Activated CD8-positive, alpha-beta T cell treated with anti-CD3 and anti-CD28 coated beads, Interleukin-2, amount 10 ng/mL, durations not matched to agents 7 days and 5 days (primary cell): ENCODE measurements at regions not wholly inside any gene's neighbourhood (a gene's known extent, or its start where the extent isn't known, plus 50 kb on each side); places are given as distances from the start of the nearest gene placed in this dataset.

Experiments used
- ATAC-seq: fragments of 150-1000 bp; cut with Tn5 transposase; one replicate; pipeline ENCODE4 v1.10.0; 2021; ENCODE audit warnings: moderate library complexity
- CTCF ChIA-PET: fragments of 350-600 bp; sonication (Branson Sonifier 250); formaldehyde crosslinking; loops from one replicate; lab custom pipeline; 2021; ENCODE audit warnings: antibody characterized with exemption; lab: Charles Lee
- POLR2A ChIA-PET: fragments of 350-600 bp; sonication (Branson Sonifier 250); formaldehyde crosslinking; loops from one replicate; lab custom pipeline; 2021; ENCODE audit warnings: antibody characterized with exemption; lab: Charles Lee
- DNase-seq: peaks from one replicate; pipeline ENCODE4 v3.0.0-alpha.2; 2020
- H3K27ac Mint-ChIP-seq: one replicate; pipeline ENCODE4 v1.8.0; 2021; ENCODE audit warnings: mild to moderate bottlenecking, mixed read lengths
- H3K27me3 Mint-ChIP-seq: one replicate; pipeline ENCODE4 v1.8.0; 2021; ENCODE audit warnings: low read depth, mixed read lengths
- H3K36me3 Mint-ChIP-seq: one replicate; pipeline ENCODE4 v1.8.0; 2021; ENCODE audit warnings: low read depth, mixed read lengths
- H3K4me1 Mint-ChIP-seq: one replicate; pipeline ENCODE4 v1.8.0; 2021; ENCODE audit warnings: low read depth, mixed read lengths
- H3K4me3 Mint-ChIP-seq: one replicate; pipeline ENCODE4 v1.8.0; 2021; ENCODE audit warnings: mild to moderate bottlenecking, mixed read lengths
- H3K9me3 Mint-ChIP-seq: one replicate; pipeline ENCODE4 v1.8.0; 2022; ENCODE audit warnings: mixed read lengths; ENCODE audit not compliant: insufficient read depth

DNA sequence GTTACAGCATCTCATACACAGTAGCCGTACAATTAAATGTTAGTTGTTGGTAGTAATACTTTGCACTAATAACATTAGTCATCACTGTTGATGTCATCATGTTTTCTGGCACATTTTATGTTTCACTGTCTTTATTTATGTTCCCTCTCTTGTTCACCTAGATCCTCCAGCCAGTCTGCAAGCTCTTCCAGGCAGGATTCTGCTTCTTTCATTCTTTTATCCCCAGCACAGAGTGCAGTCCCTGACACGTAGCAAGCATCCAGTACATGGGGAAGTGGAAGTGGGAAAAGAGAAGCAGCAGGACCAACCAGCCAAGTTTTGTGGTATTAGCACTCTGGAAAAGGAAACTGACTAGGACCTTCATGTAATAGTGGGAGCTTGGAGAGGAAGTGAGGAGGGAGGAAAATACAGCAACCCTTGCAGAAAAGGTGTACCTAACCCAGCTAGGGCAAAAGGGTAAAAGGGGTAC, 89.7 kb upstream of the SLC44A1 start:
- H3K27ac Mint-ChIP-seq = no peak overlapping the region
- no peaks in the 10 kb centered on the region for H3K9me3 Mint-ChIP-seq
- ChIA-PET POLR2A (no interaction called here), CTCF (interaction anchor here (2.2 kb wide), 1 partner anchor 292 kb away, joined by 11 read pairs; no protein-coding TSS in a partner anchor)
- peaks cover 2% of the 10 kb centered on the region for H3K27me3 Mint-ChIP-seq
- DNase-seq = no peak
- no peak overlapping the region for H3K4me3 Mint-ChIP-seq
- no peak for ATAC-seq
- H3K36me3 Mint-ChIP-seq = no peaks in the 10 kb centered on the region
- peaks cover 4% of the 10 kb centered on the region for H3K4me1 Mint-ChIP-seq

DNA sequence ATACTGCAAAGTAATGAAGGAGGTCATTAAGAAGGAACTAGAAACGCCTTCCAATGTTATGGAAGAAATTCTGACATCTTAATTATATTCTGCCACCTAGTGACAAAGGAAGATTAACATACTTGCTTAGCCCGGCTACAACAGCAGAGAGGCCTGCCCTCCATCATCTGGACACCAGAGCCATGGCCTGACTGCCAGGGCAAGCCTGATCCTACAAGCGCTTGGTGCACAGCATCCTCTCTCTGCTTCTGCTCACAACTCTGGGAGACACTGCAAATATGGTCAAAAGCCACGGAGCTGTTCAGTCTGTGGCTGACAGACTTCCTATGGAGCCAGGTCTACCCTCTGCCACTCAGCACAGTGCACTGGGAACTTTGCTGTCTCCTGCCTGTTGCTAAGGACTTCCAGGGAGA, 87.3 kb upstream of the SLC44A1 start:
- CTCF ChIA-PET = interaction anchor here (0.7 to 4.9 kb wide), 2 partner anchors 227 to 294 kb away, joined by 3 to 20 read pairs; no protein-coding TSS in a partner anchor
- DNase-seq (peak; percentile 33), ATAC-seq (peak; percentile 71)
- Mint-ChIP-seq H3K36me3 (no peaks in the 10 kb centered on the region), H3K27me3 (peaks cover 6% of the 10 kb centered on the region), H3K4me3 (no peak overlapping the region), H3K4me1 (peaks cover 4% of the 10 kb centered on the region), H3K27ac (no peak overlapping the region), H3K9me3 (no peaks in the 10 kb centered on the region)
- POLR2A ChIA-PET = no interaction called here

DNA sequence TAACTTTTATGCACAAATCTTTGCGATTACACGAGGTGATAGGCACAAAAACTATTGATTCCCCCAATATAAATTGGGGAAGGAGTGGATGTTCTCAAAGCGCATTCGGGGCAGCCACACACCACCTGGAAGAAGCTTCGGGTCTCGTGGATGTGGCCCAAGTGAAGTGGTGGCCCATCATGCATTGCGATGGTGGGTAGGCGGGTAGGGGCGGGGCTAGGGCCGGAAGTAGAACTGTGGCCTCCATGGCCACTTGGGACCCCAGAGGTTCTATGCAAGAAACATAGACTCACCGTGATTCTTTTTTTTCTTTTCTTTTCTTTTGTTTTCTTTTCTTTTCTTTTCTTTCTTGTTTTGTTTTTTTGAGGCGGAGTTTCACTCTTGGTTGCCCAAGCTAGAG, 86.4 kb upstream of the SLC44A1 start:
- no peak for DNase-seq
- no peak for ATAC-seq
- CTCF ChIA-PET = interaction anchor here (0.6 to 4.9 kb wide), 3 partner anchors 20 to 295 kb away, joined by 3 to 20 read pairs (median 3); no protein-coding TSS in a partner anchor
- POLR2A ChIA-PET = no interaction called here
- Mint-ChIP-seq H3K27ac (no peak overlapping the region), H3K9me3 (no peaks in the 10 kb centered on the region), H3K36me3 (no peaks in the 10 kb centered on the region), H3K27me3 (peaks cover 6% of the 10 kb centered on the region), H3K4me1 (peaks cover 4% of the 10 kb centered on the region), H3K4me3 (no peak overlapping the region)

DNA sequence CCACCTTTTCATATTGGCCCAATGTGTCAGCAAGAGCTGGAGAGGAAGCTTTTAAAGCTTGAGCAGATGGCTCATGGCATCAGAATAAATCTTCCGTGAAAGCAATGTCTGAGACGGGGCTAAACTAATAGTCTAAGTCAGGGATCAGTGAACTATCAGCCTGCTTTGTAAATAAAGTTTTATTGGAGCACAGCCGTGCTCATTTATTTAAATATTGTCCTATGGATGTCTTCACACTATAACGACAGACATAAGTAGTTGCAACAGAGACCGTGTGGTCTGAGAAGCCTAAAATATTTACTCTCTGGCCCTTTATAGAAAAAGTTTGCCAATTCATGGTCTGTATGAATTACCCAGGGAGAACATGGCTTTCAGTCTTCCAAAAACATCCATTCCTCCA, 85.6 kb upstream of the SLC44A1 start:
- DNase-seq (no peak), ATAC-seq (no peak)
- Mint-ChIP-seq H3K27ac (no peak overlapping the region), H3K4me1 (peaks cover 4% of the 10 kb centered on the region), H3K27me3 (peaks cover 6% of the 10 kb centered on the region), H3K9me3 (no peaks in the 10 kb centered on the region), H3K4me3 (no peak overlapping the region), H3K36me3 (no peaks in the 10 kb centered on the region)
- ChIA-PET CTCF (interaction anchor here (1.0 to 4.9 kb wide), 5 partner anchors 10 to 296 kb away, joined by 3 to 20 read pairs (median 6); no protein-coding TSS in a partner anchor), POLR2A (no interaction called here)

DNA sequence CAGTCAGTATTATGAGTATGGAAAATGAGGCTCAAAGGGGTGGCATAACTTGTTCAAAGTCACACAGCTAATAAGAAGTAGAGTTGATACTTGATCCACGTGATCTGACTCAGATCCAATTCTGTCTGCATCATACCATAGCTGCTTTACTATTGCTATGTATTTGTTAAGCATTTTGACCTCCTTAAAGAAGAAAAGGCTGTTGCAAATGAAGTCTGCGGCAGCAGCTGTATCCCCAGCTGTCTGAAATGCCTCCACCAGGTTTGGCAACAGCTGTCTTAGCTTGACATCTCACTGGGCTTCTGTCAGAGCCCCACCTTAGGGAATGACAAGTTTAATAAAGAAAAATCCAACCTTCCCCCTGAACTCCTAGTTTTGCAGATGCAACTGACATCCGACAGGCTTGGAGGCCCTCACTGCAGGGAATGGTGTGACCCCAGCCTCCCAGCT, 75.6 kb upstream of the SLC44A1 start:
- POLR2A ChIA-PET = no interaction called here
- CTCF ChIA-PET = interaction anchor here (1.1 to 1.4 kb wide), 2 partner anchors 10 to 192 kb away, joined by 3 to 4 read pairs; no protein-coding TSS in a partner anchor
- Mint-ChIP-seq H3K36me3 (no peaks in the 10 kb centered on the region), H3K27ac (no peak overlapping the region), H3K4me1 (no peaks in the 10 kb centered on the region), H3K4me3 (no peak overlapping the region), H3K27me3 (no peaks in the 10 kb centered on the region), H3K9me3 (no peaks in the 10 kb centered on the region)
- no peak for DNase-seq
- ATAC-seq = no peak

DNA sequence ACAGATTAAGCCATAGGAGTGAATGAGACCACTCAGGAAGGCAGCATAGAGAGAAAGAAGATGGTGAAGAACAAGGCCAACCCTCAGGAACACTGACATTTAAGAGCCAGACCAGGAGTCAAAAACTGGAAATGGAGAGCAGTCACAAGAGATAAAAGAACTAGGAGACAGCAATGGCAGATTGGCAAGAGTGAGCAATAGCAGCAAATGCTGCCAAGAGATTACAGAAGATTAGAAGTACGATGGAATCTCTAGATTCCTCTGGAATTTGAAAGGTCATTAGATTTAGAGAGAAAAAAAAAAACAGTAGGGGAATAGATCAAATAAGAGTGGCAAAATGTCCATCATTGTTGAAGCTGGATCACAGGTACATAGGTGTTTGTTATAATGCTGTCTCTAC, 73.4 kb upstream of the SLC44A1 start:
- CTCF ChIA-PET = no interaction called here

DNA sequence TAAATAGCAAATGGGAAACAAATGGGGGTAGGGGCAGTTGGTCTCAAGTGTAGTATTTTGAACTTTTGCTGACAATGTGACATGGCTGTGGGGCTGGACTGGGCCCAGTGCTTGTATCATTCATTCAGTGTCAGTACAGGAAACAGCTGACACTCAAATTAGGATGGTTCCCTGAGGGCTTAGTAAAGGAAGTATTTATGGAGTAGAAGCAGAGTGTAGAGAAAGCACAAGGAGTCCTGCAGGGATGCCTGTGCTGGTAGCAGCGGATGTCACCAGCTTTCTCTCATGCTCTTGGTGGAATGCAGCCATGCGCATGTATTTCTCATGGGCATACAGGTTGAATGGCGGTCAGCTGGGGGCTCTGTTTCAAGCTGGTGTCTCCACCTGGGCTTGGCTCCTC, 72.9 kb upstream of the SLC44A1 start:
- no peak overlapping the region for H3K27ac Mint-ChIP-seq
- no peaks in the 10 kb centered on the region for H3K4me1 Mint-ChIP-seq
- no peaks in the 10 kb centered on the region for H3K27me3 Mint-ChIP-seq
- H3K4me3 Mint-ChIP-seq = no peak overlapping the region
- POLR2A ChIA-PET = no interaction called here
- CTCF ChIA-PET = no interaction called here
- ATAC-seq (no peak), DNase-seq (no peak)
- no peaks in the 10 kb centered on the region for H3K9me3 Mint-ChIP-seq
- no peaks in the 10 kb centered on the region for H3K36me3 Mint-ChIP-seq

More for the DNA sequence above, 73.4 kb upstream of the SLC44A1 start:
- Mint-ChIP-seq H3K36me3 (no peaks in the 10 kb centered on the region), H3K9me3 (no peaks in the 10 kb centered on the region), H3K27ac (no peak overlapping the region), H3K27me3 (no peaks in the 10 kb centered on the region), H3K4me3 (no peak overlapping the region), H3K4me1 (no peaks in the 10 kb centered on the region)
- DNase-seq (no peak), ATAC-seq (no peak)
- POLR2A ChIA-PET = no interaction called here

DNA sequence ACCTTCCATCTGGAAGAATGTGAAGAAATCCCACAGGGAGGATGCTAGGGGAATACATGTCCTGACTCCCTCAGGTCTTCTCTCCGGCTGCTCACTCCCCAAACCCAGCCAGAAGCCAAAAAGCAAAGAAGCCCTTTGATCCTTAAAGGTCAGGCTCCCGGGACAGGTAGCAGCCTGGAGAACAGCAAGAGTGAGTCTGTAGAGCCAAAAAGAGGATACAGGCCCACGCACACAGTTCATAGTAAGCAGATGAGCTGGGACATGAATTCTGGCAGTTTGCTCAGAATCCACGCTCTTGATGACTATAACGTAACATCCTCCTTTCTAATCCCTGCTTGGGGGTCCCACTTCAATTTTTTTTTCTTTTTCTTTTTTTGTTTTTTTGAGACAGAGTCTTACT, 72.0 kb upstream of the SLC44A1 start:
- POLR2A ChIA-PET = interaction anchor here (0.6 kb wide), 1 partner anchor 1035 kb away, joined by 3 read pairs; no protein-coding TSS in a partner anchor
- H3K27ac Mint-ChIP-seq = no peak overlapping the region
- no peaks in the 10 kb centered on the region for H3K9me3 Mint-ChIP-seq
- no peaks in the 10 kb centered on the region for H3K4me1 Mint-ChIP-seq
- ATAC-seq (no peak), DNase-seq (no peak)
- no peak overlapping the region for H3K4me3 Mint-ChIP-seq
- CTCF ChIA-PET = no interaction called here
- no peaks in the 10 kb centered on the region for H3K27me3 Mint-ChIP-seq
- no peaks in the 10 kb centered on the region for H3K36me3 Mint-ChIP-seq

DNA sequence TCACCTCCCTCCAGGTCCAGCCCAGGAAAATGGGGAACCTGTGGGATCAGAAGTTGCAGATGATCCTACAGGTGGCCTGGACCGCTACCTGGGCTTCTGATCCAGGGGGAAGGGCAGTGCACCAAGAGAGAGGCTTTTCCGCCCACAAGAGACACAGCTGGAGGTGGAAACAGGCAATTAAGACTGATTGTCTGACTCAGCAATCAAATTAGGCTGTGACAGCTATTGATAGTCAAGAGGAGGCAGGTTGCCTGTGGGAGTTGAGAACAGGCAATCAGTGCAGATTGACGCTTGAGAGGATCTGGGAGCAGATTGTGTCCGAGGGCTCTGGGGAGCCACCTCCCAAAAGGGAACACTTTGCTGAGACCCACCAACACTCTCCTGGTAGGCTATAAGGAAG, 71.1 kb upstream of the SLC44A1 start:
- CTCF ChIA-PET = interaction anchor here (1.6 kb wide), 1 partner anchor 20 kb away, joined by 3 read pairs; no protein-coding TSS in a partner anchor
- H3K4me1 Mint-ChIP-seq = no peaks in the 10 kb centered on the region

DNA sequence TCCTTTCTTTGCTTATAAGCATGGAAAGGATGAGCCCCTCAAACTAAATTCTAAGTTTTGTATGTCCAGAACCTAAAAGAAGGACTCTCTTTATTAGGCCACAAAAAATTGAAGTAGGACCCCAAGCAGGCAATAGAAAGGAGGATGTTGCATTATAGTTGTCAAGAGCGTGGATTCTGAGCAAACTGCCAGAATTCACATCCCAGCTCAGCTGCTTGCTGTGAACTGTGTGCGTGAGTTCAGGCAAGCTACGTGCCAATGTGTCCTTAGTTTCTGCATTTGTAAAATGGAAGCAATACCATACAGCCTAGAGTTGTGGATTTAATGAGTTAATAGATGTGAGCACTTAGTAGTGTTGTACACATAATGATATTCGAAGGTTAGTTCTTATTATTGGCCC, 70.6 kb upstream of the SLC44A1 start:
- Mint-ChIP-seq H3K4me3 (no peak overlapping the region), H3K27me3 (no peaks in the 10 kb centered on the region), H3K4me1 (no peaks in the 10 kb centered on the region), H3K9me3 (no peaks in the 10 kb centered on the region), H3K27ac (no peak overlapping the region), H3K36me3 (no peaks in the 10 kb centered on the region)
- DNase-seq (no peak), ATAC-seq (no peak)
- POLR2A ChIA-PET = no interaction called here
- CTCF ChIA-PET = interaction anchor here (1.6 kb wide), 1 partner anchor 20 kb away, joined by 3 read pairs; no protein-coding TSS in a partner anchor

More for the DNA sequence above, 71.1 kb upstream of the SLC44A1 start:
- POLR2A ChIA-PET = no interaction called here
- no peak overlapping the region for H3K27ac Mint-ChIP-seq
- no peaks in the 10 kb centered on the region for H3K36me3 Mint-ChIP-seq
- H3K4me3 Mint-ChIP-seq = no peak overlapping the region
- ATAC-seq (no peak), DNase-seq (no peak)
- no peaks in the 10 kb centered on the region for H3K27me3 Mint-ChIP-seq
- no peaks in the 10 kb centered on the region for H3K9me3 Mint-ChIP-seq

DNA sequence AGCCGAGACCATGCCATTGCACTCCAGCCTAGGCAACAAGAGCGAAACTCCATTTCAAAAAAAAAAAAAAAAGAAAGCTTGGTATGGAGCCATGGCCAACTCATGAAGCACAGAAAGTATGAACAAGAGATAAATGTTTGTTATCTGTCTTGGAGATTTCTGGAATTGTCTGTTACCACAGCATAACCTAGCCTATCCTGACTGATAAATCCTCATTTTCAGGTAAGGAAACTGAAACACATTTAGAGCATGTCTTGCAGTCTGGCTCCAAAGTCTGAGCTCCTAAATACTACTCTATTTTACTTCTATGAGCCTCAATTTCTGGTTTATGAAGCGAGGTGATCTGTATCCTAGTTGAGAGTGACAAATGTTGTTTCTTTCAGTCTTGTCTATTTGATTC, 68.3 kb upstream of the SLC44A1 start:
- no peak overlapping the region for H3K27ac Mint-ChIP-seq
- H3K4me3 Mint-ChIP-seq = no peak overlapping the region
- no peaks in the 10 kb centered on the region for H3K27me3 Mint-ChIP-seq
- ChIA-PET POLR2A (no interaction called here), CTCF (no interaction called here)
- no peaks in the 10 kb centered on the region for H3K4me1 Mint-ChIP-seq
- no peaks in the 10 kb centered on the region for H3K9me3 Mint-ChIP-seq
- DNase-seq = no peak
- no peak for ATAC-seq
- no peaks in the 10 kb centered on the region for H3K36me3 Mint-ChIP-seq

DNA sequence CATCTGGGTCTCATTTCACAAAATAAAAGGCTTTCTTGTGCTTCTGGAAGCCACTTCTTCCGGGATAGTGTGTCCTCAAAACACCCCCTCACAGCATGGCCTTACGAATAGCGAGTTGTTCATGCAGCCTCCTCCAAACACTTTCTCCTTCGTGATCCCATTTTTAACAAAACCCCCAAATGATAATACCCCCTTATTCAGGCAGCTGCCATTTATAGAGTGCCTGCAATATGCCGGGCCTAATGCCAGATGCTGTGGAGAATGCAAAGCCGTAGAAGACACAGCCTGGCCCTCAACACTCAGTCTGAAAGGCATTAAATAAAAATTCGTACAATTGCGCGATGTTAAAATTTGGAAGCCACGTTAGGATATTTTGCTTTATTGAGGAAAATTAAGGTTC, 66.4 kb upstream of the SLC44A1 start:
- ChIA-PET CTCF (interaction anchor here (1.0 kb wide), 1 partner anchor 20 kb away, joined by 3 read pairs; no protein-coding TSS in a partner anchor), POLR2A (no interaction called here)
- no peaks in the 10 kb centered on the region for H3K27me3 Mint-ChIP-seq
- DNase-seq (no peak), ATAC-seq (no peak)
- H3K27ac Mint-ChIP-seq = no peak overlapping the region
- H3K4me3 Mint-ChIP-seq = no peak overlapping the region
- H3K9me3 Mint-ChIP-seq = no peaks in the 10 kb centered on the region
- no peaks in the 10 kb centered on the region for H3K4me1 Mint-ChIP-seq
- no peaks in the 10 kb centered on the region for H3K36me3 Mint-ChIP-seq
